Putamen (tissue), 1 donor: ENCODE measurements at regions not wholly inside any gene's neighbourhood (a gene's known extent, or its start where the extent isn't known, plus 50 kb on each side); places are given as distances from the start of the nearest gene placed in this dataset.
"Not testable (repeated sequence)": the region's sequence is repeated elsewhere in the genome, so short reads cannot be mapped to it uniquely, and the experiment has no call there.

Source experiments
- DNase-seq: peaks from one replicate; pipeline ENCODE4 v3.0.0-alpha.2; 2016; ENCODE audit warnings: low spot score

DNA sequence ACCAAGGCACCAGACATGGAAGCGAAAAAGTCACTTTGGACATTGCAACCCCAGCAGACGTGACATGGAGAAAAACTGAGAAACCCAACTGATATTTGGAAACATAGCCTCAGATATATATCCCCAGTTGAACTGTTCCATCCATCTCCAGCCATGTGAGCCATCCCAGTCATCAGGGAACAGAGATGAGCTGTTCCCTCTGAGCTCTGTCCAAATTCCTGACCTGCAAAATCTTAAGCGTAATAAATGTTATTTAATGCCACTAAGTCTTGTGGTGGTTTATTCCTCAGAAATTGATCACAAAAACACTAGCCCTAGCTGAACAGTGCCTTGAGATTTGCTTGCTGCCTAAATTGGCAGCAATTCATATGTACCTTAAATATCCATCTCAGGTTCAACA, 182.8 kb downstream of the NRP2 start:
- DNase-seq, result no peak

DNA sequence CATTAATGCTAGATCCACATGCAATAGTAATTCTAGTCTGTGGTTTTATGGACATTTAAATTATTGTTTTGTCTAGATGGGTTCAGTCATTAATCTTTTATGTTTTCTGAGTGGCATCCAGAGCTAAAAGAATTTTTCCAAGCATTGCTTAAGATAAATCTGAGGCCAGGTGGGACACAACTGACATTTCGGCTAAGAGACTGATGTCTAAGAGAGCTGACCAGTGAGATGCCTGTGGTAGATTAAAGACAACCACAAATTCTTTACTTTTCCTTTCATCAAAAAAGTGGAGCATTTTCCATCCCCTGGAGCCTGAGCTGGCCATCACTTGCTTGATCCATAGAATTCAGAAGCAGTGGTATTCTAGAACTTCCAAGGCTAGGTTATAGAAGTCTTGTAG, 182.2 kb downstream of the NRP2 start:
- no peak for DNase-seq

DNA sequence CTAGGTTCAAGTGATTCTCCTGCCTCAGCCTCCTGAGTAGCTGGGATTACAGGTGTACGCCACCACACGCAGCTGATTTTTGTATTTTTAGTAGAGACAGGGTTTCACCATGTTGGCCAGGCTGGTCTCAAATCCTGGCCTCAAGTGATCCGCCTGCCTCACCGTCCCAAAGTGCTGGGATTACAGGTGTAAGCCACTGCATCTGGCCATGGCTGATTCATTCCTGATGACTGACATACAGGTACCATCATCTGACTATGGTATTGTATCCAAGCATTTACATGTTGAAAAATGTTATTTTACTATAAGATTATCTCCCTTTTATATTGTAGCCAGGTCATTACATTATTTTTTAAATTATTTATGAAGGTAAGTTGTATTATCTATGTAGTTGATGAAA, 180.5 kb downstream of the NRP2 start:
- not testable (repeated sequence) for DNase-seq

DNA sequence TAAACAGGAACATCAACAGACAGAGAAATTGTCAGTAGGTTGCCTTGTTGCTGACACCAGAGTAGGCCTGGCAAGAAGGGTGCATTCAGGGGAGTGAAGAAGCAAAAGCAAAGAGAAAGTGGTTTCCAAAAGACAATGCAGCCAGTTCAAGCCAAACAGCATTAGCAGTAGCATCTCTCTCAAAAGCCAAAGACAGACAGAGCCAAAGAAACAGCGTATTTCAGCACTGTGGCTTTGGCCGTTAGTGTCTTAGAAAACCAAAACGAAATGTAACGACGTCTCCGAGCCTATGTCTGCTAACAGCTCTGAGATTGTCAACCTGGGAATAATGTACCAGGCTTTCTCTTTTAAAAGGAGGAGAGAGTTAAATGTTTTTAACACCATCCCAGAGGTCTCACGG, 178.6 kb downstream of the NRP2 start:
- DNase-seq, result no peak

DNA sequence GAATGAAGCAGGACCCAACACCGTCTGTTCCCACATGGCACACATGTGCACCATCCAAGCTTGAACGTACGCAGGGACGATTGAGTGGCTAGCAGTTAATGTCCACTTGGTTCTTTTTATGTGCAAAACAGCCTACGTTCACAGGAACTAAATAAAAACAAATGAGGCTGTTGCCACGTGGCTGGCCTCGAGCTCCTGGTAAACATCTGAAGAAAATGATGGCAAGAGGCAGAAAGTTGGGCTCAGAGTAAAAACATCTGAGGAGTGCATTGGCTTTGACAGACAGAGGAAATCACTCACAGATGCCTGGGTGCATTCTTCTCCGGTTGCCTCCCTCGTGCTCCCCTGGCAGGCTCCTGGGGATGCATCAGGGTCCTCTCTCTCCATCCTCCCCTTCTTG, 177.9 kb downstream of the NRP2 start:
- DNase-seq, result no peak

DNA sequence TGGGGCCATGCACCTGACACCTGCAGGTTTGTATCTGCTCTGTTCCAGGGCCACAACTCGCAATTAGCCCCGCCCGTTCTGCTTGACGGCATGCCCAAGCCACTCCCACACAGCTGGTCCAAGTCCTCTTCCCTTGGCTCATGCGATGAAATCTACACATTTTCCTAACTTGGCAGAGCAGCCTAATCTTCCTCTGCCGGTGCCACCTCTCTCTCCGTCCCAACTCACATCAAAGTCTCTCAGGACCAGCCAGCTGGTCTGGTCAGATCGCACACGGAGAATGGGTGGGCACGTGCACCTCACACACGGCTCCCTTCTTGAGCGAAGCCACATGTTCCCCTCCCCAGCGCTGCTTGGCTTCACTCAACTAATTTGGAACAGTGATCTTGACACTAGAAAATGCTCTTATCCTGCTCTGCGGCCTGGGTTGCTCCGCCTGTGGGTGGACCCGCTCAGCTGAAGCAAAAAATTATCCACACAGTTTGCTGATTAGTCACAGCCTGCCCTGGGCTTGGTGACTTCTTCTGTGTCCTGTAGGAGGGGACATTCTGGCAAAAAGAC, 176.7 kb downstream of the NRP2 start:
- no peak for DNase-seq

DNA sequence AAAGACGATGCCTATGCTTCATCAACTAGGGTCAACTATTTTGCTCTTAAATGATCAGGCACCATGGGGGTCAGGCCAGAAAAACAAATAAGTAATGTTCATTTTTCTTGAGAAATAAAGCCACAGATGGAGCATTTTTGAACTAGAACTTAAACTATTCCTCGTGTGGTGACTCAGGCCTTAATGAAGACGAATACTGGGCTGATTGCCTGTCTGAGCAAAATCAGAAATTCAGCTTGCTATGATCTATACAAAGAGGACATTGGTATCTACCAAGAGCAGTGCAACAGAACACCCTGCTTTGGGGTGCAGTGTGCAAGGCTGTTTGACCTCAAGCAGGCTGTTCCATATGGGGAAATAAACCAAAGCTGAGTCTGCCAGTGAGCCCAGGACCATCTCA, 176.0 kb downstream of the NRP2 start:
- DNase-seq, result no peak

DNA sequence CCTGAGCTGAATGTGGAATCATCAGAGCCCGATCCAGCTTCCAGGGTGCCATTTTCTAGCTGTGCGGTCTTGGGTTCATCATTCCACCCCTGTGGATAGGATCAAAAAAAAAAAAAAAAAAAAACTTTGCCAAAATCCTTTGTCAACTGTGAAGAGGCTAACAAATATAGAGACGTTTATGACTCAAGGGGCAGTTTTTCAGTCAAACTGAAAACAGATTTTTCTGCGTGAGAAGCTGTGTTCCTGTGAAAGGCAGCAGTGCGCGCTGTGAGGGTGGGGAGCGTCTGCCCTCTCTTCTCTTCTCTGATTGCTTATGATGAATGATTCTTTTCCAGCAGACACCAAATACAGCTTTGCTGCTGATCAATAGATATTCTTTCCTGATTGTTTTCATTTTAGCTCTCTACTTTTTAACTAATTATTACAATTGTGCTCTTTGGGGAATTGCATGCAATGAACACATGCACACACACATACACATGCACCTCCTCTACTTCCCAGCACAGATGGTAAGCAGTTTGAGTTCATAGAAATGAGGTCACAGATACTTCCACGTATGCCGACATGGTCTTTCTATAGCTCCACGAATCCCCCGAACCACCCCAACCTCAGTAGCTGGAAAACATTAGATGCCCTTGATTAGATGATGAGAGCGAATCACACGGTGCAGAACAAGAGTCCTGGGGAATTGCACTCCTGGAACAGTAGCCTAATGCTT, 175.4 kb downstream of the NRP2 start:
- DNase-seq, result no peak

DNA sequence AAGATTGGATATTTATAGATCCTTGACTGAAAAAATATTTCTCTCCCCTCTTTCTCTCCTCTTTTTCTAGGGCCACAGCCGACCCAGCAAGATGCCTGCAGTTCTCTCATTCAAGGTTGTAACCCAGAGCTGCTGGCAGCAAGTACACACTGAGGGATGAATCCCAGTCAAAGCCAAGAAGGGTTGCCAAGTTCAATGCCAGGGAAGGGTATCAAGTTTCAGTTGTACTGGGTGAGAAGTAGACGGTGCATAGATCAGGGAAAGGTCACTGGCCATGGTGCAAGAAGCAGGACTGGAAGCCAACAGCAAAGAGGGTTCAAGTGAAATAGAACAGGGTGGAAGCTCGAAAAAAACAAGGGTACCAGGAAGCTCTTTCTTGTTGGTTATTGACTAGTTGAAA, 170.2 kb downstream of the NRP2 start:
- DNase-seq, result no peak

DNA sequence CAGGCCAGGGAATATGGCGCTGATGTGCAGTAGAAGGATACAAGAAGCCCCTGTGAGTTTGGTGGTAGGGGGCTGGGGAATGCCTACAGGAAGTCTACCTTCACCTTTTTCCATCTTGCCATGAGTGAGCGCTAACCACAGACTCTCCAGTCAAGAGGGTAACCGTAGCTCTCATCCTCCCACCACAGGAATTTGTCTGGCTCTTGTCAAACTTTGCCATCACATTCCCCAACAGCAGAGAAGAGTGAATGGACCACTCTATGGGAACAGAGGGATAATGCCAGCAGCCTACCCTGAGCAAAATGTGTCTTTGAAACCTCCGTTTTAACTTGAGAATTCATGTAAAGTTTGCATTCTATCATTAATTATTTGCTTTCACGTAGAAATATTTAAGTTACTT, 168.3 kb downstream of the NRP2 start:
- DNase-seq, result no peak

DNA sequence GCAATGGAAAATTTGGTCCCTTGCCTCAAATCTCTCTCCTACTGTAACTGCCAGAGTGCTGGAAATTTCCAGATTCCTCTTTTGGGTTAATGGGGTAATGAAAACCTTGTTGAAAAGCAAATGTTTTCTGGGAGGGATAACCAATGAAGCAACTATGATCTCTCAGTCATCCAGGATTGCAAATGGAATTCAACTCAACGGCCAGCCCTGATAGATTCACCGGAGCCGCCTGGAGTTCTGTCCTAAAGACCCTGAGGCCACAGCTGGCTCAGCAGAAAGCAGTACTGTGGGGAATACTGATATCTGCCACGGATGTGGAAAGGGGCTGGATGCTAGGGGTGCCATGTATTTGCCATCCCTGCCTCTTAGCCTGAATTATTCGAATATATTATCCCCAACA, 167.8 kb downstream of the NRP2 start:
- DNase-seq, result no peak

DNA sequence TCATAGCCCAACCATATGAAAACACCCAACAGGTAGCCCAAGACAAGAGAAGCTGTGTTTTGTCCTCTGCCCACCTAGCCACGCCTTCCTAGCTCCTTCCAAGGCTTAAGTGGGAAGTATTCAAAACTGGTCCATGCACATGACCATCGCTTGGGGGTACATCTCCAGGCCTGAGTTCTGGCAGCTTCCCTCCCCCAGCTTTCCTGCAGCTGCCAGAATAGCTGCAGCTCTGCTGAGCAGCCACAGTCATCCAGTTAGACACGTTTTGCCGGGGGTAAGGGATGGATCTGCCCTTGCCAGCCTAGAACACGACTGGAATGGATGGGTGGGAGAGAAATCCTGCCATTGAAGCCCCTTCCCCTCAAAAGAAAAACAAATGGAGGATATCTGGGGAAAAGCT, 166.8 kb downstream of the NRP2 start:
- no peak for DNase-seq

DNA sequence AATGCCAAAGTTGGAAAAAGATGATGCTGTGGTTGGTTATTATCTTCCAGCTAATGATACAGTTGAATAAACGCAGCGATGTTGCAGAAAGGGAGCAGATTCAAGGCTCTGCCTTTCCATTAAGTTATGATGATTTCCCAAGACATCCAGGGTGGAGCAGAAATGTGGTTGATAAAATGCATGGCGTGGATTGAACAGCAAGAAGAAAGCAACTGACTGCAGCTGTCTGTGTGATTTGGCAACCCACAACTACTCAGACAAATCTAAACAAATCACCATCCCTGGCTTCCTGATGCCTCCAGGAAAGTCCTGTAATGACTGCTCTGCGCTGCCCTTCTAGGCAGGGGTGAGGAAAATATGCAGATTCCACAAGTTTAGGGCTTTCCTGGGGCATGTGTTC, 166.3 kb downstream of the NRP2 start:
- DNase-seq, result no peak
